ENCODE measurements at regions not wholly inside any gene's neighbourhood (a gene's known extent, or its start where the extent isn't known, plus 50 kb on each side); places are given as distances from the start of the nearest gene placed in this dataset.
A peak's percentile ranks its signal among the peaks of the same experiment; 100 is the strongest.
"Not testable (repeated sequence)": the region's sequence is repeated elsewhere in the genome, so short reads cannot be mapped to it uniquely, and the experiment has no call there.

GRCh38 chr14:106317593-106317992 lies 791.2 kb downstream of the TMEM121 start:
- Histone ChIP-seq H3K4me1 (no peaks in the 10 kb centered on the region), H3K4me3 (no peak overlapping the region), H3K27me3 (ENCODE audit: low read depth) (peaks cover 3% of the 10 kb centered on the region), H3K27ac (no peak overlapping the region), H3K9me3 (no peaks in the 10 kb centered on the region), H3K36me3 (no peaks in the 10 kb centered on the region)
- no peak for DNase-seq
- TF ChIP-seq CTCF (IDR thresholded peaks at IDR 0.05) = no peak
- intact Hi-C loops (cut with DNase I) = no loop called here
- peak in 1 of 2 donors; percentile 25 for ATAC-seq

GRCh38 chr14:106318700-106319099 lies 792.3 kb downstream of the TMEM121 start:
- H3K27ac ChIP-seq = no peak overlapping the region
- H3K27me3 ChIP-seq (ENCODE audit: low read depth) = no peaks in the 10 kb centered on the region
- intact Hi-C loops (cut with DNase I) = no loop called here
- H3K4me3 ChIP-seq = no peak overlapping the region
- H3K36me3 ChIP-seq = no peaks in the 10 kb centered on the region
- DNase-seq = no peak
- no peak for ATAC-seq
- no peaks in the 10 kb centered on the region for H3K4me1 ChIP-seq
- H3K9me3 ChIP-seq = no peaks in the 10 kb centered on the region
- TF ChIP-seq CTCF (IDR thresholded peaks at IDR 0.05) = peak; percentile 40

- H3K4me3 ChIP-seq; H3K9me3 ChIP-seq; intact Hi-C loops (cut with DNase I); ATAC-seq; H3K27me3 ChIP-seq (ENCODE audit: low read depth); H3K4me1 ChIP-seq; DNase-seq; H3K36me3 ChIP-seq; H3K27ac ChIP-seq: not testable (repeated sequence)
Observed at GRCh38 chr14:106323970-106324369, 797.6 kb downstream of the TMEM121 start.

- DNase-seq = no peak
- ATAC-seq = no peak
- no peak for TF ChIP-seq CTCF (IDR thresholded peaks at IDR 0.05)
- no peaks in the 10 kb centered on the region for H3K36me3 ChIP-seq
- no peaks in the 10 kb centered on the region for H3K9me3 ChIP-seq
- no peaks in the 10 kb centered on the region for H3K27me3 ChIP-seq (ENCODE audit: low read depth)
- no peak overlapping the region for H3K27ac ChIP-seq
- intact Hi-C loops (cut with DNase I) = no loop called here
- H3K4me1 ChIP-seq = no peaks in the 10 kb centered on the region
- H3K4me3 ChIP-seq = no peak overlapping the region
Observed at GRCh38 chr14:106327234-106327633, 800.9 kb downstream of the TMEM121 start.

GRCh38 chr14:106327702-106328353 lies 801.4 kb downstream of the TMEM121 start:
- intact Hi-C loops (cut with DNase I); ATAC-seq; H3K9me3 ChIP-seq; H3K36me3 ChIP-seq; DNase-seq; H3K27me3 ChIP-seq (ENCODE audit: low read depth); H3K4me3 ChIP-seq; H3K27ac ChIP-seq; H3K4me1 ChIP-seq: not testable (repeated sequence)

GRCh38 chr14:106329243-106329642 lies 802.9 kb downstream of the TMEM121 start:
- H3K4me3 ChIP-seq; ATAC-seq; H3K27me3 ChIP-seq (ENCODE audit: low read depth); H3K27ac ChIP-seq; H3K4me1 ChIP-seq; H3K9me3 ChIP-seq; intact Hi-C loops (cut with DNase I); H3K36me3 ChIP-seq; DNase-seq: not testable (repeated sequence)

GRCh38 chr14:106329987-106330774 lies 803.8 kb downstream of the TMEM121 start:
- H3K36me3 ChIP-seq; H3K9me3 ChIP-seq; H3K27ac ChIP-seq; H3K4me1 ChIP-seq; ATAC-seq; H3K27me3 ChIP-seq (ENCODE audit: low read depth); DNase-seq; intact Hi-C loops (cut with DNase I); H3K4me3 ChIP-seq: not testable (repeated sequence)

Data from lower lobe of right lung (tissue), 2 donors.